ENCODE measurements at regions not wholly inside any gene's neighbourhood (a gene's known extent, or its start where the extent isn't known, plus 50 kb on each side); places are given as distances from the start of the nearest gene placed in this dataset.

DNA sequence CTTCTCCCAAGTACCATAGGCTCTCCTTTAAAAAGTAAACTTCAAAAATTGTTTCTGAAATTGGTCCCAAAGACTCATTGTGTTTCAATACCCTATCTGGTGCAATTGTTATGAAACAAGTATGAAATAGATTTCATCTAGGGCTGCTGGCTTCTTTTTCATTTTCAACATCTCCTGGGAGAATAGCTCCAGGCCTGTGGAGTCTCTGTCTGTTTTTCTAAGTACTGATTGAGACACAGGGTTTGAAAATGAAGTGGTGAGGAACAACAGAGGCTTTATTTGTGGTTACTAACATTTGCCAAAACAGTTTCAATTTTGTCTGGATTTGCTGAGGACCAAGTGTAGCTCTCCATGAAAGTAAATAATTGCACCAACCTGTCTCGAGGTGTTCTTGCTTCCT is 315.9 kb upstream of the LRATD1 start:
- H3K27ac ChIP-seq, result no peak overlapping the region
- TF ChIP-seq, protein P1, sequence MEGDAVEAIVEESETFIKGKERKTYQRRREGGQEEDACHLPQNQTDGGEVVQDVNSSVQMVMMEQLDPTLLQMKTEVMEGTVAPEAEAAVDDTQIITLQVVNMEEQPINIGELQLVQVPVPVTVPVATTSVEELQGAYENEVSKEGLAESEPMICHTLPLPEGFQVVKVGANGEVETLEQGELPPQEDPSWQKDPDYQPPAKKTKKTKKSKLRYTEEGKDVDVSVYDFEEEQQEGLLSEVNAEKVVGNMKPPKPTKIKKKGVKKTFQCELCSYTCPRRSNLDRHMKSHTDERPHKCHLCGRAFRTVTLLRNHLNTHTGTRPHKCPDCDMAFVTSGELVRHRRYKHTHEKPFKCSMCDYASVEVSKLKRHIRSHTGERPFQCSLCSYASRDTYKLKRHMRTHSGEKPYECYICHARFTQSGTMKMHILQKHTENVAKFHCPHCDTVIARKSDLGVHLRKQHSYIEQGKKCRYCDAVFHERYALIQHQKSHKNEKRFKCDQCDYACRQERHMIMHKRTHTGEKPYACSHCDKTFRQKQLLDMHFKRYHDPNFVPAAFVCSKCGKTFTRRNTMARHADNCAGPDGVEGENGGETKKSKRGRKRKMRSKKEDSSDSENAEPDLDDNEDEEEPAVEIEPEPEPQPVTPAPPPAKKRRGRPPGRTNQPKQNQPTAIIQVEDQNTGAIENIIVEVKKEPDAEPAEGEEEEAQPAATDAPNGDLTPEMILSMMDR (conservative IDR thresholded peaks at IDR 0.05), result no peak

DNA sequence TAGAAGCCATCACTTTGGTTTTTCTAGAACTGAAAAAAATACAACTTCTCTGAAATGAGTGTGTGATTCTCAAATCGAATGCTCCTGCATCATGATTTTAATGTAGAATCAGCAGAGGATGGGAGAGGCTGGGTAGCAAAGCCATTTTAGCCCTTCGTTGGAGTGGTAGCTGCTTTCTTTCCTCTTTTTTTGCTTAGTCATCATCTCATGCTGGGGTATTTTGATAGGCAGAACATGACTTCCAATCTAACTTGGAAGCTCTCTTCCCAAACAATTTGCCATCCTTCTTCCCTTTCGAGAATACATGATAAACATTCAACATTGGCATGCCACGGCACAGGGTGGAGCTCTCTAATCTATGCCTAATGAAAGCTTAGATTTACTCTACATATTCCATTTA is 311.2 kb upstream of the LRATD1 start:
- TF ChIP-seq, protein P1 (conservative IDR thresholded peaks at IDR 0.05), result no peak
- no peak for TF ChIP-seq ZFX (IDR thresholded peaks at IDR 0.05)
- H3K27ac ChIP-seq, result no peak overlapping the region

DNA sequence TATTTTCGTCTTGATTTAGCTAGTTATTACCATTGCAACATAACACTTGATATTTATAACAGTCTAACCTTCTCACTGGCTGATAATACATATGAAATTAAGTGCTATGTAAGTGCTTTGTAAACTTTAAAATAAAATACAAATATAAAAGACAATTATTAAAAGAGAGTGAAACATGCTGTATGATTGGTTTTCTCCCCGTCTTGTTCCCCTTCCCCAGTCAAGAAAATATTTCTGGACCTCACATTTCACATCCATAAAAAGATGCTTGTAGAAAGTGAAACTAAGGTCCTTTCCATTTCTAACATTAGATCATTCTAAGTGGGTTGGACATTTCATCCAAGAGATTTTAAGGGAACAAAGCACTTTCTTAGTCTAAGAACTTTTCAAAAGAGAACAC is 310.2 kb upstream of the LRATD1 start:
- TF ChIP-seq, protein P1 (conservative IDR thresholded peaks at IDR 0.05), result no peak
- no peak for TF ChIP-seq ZFX (IDR thresholded peaks at IDR 0.05)
- no peak overlapping the region for H3K27ac ChIP-seq

DNA sequence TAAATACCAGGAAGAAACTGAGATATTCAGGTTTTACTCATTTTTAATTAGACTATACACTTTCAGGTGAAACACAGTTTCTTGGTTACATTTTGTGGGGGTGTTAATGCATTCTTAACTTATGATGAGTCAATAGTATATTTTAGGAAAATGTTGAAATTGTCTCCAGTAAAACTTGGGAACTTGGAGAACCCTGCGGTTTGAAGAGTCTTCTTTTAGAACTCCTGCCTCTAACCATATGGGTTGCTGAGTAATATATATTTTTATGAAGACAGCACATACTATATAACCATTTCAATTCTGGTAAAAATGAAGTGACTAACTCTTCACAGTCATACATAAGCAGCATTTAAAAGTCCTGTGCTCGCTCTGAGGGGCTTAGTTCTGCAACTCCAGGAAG is 308.2 kb upstream of the LRATD1 start:
- TF ChIP-seq ZFX (IDR thresholded peaks at IDR 0.05), result no peak
- no peak overlapping the region for H3K27ac ChIP-seq

DNA sequence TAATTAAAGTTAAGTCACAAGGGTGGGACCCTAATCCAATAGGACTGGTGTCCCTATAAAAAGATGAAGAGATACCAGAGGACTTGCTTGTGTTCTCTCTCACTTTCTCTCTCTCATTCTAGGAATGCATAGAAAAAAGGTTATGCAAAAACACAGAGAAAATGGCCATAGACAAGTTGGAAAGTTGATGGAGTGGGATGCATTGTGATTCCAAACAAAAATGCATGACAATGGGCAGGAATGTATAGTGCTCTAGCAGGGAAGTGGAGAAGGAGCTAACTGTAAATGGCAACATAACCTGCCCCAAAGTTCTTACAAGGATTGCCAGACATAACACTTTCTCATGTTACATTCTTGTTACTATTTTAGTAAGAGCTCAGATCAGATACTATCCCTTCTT is 301.6 kb upstream of the LRATD1 start:
- no peak overlapping the region for H3K27ac ChIP-seq
- TF ChIP-seq, protein P1 (conservative IDR thresholded peaks at IDR 0.05), result no peak
- no peak for TF ChIP-seq ZFX (IDR thresholded peaks at IDR 0.05)

DNA sequence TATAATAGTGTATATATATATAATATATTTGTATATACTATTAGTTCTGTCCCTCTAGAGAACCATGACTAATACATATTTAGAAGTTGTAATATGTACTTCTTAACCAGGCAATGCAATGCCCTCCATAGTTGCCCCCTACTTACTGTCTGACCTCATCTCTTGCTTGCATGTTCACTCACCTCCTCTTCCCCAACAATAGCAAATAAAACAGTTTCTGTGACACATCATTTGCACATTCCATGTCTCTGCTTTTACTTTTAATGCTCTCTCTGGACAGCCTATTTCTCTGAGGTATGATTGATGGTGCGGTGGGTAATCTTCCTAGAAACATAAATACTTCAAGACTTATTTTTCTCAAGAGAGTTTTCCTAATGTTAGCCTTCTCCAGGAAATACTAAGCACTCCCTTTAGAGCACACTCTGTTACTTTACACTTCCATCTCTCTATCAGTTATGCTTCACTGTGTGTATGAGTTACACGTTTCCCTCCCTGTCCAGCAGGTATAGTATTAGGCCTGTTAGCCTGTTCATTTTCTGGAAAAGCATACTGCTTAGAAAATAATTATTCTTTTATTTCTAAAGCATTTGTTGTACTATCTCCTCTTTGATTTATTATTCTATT is 295.6 kb upstream of the LRATD1 start:
- H3K27ac ChIP-seq, result no peak overlapping the region
- no peak for TF ChIP-seq ZFX (IDR thresholded peaks at IDR 0.05)
- TF ChIP-seq, protein P1 (conservative IDR thresholded peaks at IDR 0.05), result no peak

DNA sequence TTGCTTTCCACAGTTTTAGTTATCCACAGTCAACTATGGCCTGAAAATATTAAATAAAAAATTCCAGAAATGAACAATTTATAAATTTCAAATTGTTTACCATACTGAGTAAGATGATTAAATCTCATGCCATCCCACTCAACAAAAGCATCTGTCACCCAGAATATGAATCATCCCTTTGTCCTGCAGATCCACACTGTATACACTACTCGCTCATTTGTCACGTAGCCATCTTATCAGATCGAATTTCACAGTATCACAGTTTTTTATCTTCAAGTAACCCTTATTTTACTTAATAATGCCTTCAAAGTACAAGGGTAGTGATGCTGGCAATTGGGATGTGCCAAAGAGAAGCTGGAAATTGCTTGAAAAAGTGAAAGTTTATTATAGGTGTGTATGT is 291.8 kb upstream of the LRATD1 start:
- H3K27ac ChIP-seq, result no peak overlapping the region
- no peak for TF ChIP-seq ZFX (IDR thresholded peaks at IDR 0.05)
- TF ChIP-seq, protein P1 (conservative IDR thresholded peaks at IDR 0.05), result no peak

DNA sequence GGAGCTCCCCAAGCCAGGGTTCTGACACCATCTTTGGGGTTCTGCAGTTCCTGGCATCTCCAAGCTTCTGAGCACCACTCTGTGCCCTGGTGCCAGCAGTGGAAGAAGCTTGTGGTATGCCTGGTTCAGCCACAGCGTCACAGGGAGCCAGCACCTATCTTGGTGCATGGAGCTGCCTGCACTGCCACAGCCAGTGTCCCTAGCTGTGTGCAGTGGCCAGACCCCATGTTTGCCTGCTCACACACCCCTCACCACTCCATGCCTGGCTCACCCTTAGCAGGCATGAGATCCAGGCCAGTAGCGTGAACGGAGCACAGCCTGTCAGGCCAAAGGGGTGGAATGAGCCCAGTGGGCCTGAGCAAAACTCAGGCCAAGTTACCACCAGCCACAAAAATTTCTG is 290.2 kb upstream of the LRATD1 start:
- TF ChIP-seq, protein P1 (conservative IDR thresholded peaks at IDR 0.05), result no peak
- no peak overlapping the region for H3K27ac ChIP-seq

Measured in C4-2B (cell line).